GM23248 (cell line): ENCODE measurements at regions not wholly inside any gene's neighbourhood (a gene's known extent, or its start where the extent isn't known, plus 50 kb on each side); places are given as distances from the start of the nearest gene placed in this dataset.

Source experiments
- EZH2 ChIP-seq: fragments of 200-600 bp; sonication (generic); IDR thresholded peaks from 2 replicates; pipeline ENCODE4 v1.6.1; 2018; ENCODE audit warnings: antibody characterized with exemption, mild to moderate bottlenecking; ENCODE audit not compliant: insufficient read depth, poor library complexity, severe bottlenecking
- EZH2phosphoT487 ChIP-seq: fragments of 200-600 bp; sonication (generic); IDR thresholded peaks from 2 replicates; pipeline ENCODE4 v1.6.1; 2018; ENCODE audit warnings: antibody characterized with exemption, moderate library complexity, mild to moderate bottlenecking, low read depth; ENCODE audit not compliant: insufficient read depth

- TF ChIP-seq EZH2 (no peak), EZH2phosphoT487 (no peak)
Observed at GRCh38 chr1:70896224-70896623, 151.4 kb downstream of the PTGER3 start.
